ENCODE measurements at regions not wholly inside any gene's neighbourhood (a gene's known extent, or its start where the extent isn't known, plus 50 kb on each side); places are given as distances from the start of the nearest gene placed in this dataset.
A peak's percentile ranks its signal among the peaks of the same experiment; 100 is the strongest.

- peak; percentile 97 for DNase-seq (ENCODE audit: low spot score)
These were observed 54.1 kb upstream of the NXPH1 start for GRCh38 chr7:8379264-8379663.

- no peak for DNase-seq (ENCODE audit: low spot score)
These were observed 53.3 kb upstream of the NXPH1 start for GRCh38 chr7:8380130-8380529.

DNA sequence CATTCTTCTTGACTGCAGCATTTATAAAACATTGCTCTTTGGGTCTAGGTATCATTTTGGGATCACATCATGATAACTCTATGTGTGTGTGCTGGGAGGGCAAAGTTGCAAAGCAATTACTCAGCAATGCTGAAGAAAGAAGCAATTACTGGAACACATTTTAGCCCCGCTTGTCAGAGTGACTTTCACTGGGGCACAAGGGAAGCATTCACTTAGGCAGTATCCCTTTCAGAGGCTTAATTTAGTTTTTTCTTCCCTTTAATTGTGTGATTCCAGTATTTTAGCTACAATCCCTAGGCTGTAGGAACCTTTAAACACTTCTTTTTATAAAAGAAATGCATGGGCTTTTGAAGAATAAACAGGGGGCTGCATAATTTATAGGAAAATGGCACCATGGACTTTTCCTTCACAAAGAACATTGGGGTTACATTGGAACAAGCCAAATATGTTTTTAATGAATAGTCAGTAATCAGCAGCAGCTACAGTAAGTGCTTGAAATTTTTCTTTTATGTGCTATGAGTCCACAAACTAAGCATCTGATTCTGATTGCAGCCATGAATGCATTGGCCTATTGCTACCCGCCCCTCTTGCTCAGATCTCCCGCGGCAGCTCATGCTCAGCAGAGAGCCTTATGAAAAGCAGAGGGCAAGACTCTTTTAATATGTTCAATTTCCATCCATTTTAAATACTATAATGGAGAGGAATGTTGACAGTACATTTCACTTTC lies 51.2 kb upstream of the NXPH1 start:
- DNase-seq (ENCODE audit: low spot score) = no peak

All from pons (tissue), 1 donor.